ENCODE measurements at regions not wholly inside any gene's neighbourhood (a gene's known extent, or its start where the extent isn't known, plus 50 kb on each side); places are given as distances from the start of the nearest gene placed in this dataset.

GRCh38 chr10:10542477-10542876 lies 475.2 kb upstream of the CELF2 start:
- no peak for DNase-seq (ENCODE audit: low spot score, unreplicated experiment)
- Mint-ChIP-seq H3K36me3 (ENCODE audit: insufficient read depth) (no peaks in the 10 kb centered on the region), H3K9me3 (ENCODE audit: low read depth) (no peaks in the 10 kb centered on the region), H3K4me1 (ENCODE audit: low read depth) (peaks cover 4% of the 10 kb centered on the region), H3K27ac (no peak overlapping the region), H3K4me3 (ENCODE audit: low read depth) (no peak overlapping the region), H3K27me3 (peaks cover 24% of the 10 kb centered on the region)
- TF ChIP-seq, protein P1, sequence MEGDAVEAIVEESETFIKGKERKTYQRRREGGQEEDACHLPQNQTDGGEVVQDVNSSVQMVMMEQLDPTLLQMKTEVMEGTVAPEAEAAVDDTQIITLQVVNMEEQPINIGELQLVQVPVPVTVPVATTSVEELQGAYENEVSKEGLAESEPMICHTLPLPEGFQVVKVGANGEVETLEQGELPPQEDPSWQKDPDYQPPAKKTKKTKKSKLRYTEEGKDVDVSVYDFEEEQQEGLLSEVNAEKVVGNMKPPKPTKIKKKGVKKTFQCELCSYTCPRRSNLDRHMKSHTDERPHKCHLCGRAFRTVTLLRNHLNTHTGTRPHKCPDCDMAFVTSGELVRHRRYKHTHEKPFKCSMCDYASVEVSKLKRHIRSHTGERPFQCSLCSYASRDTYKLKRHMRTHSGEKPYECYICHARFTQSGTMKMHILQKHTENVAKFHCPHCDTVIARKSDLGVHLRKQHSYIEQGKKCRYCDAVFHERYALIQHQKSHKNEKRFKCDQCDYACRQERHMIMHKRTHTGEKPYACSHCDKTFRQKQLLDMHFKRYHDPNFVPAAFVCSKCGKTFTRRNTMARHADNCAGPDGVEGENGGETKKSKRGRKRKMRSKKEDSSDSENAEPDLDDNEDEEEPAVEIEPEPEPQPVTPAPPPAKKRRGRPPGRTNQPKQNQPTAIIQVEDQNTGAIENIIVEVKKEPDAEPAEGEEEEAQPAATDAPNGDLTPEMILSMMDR (IDR thresholded peaks at IDR 0.05; ENCODE audit: unreplicated experiment) = no peak

GRCh38 chr10:10544890-10545289 lies 472.8 kb upstream of the CELF2 start:
- no peaks in the 10 kb centered on the region for H3K36me3 Mint-ChIP-seq (ENCODE audit: insufficient read depth)
- H3K9me3 Mint-ChIP-seq (ENCODE audit: low read depth) = no peaks in the 10 kb centered on the region
- no peak overlapping the region for H3K4me3 Mint-ChIP-seq (ENCODE audit: low read depth)
- DNase-seq (ENCODE audit: low spot score, unreplicated experiment) = no peak
- H3K4me1 Mint-ChIP-seq (ENCODE audit: low read depth) = peaks cover 4% of the 10 kb centered on the region
- peaks cover 19% of the 10 kb centered on the region for H3K27me3 Mint-ChIP-seq
- H3K27ac Mint-ChIP-seq = no peak overlapping the region
- TF ChIP-seq, protein P1 (IDR thresholded peaks at IDR 0.05; ENCODE audit: unreplicated experiment) = no peak

- TF ChIP-seq, protein P1 (IDR thresholded peaks at IDR 0.05; ENCODE audit: unreplicated experiment) = no peak
- H3K4me3 Mint-ChIP-seq (ENCODE audit: low read depth) = no peak overlapping the region
- peaks cover 16% of the 10 kb centered on the region for H3K27me3 Mint-ChIP-seq
- DNase-seq (ENCODE audit: low spot score, unreplicated experiment) = no peak
- no peak overlapping the region for H3K27ac Mint-ChIP-seq
- peaks cover 4% of the 10 kb centered on the region for H3K4me1 Mint-ChIP-seq (ENCODE audit: low read depth)
- H3K36me3 Mint-ChIP-seq (ENCODE audit: insufficient read depth) = no peaks in the 10 kb centered on the region
- no peaks in the 10 kb centered on the region for H3K9me3 Mint-ChIP-seq (ENCODE audit: low read depth)
These were observed 471.9 kb upstream of the CELF2 start for GRCh38 chr10:10545771-10546170.

GRCh38 chr10:10551596-10552301 lies 465.9 kb upstream of the CELF2 start:
- Mint-ChIP-seq H3K4me3 (ENCODE audit: low read depth) (peak overlapping the region; percentile 27), H3K27ac (no peak overlapping the region), H3K9me3 (ENCODE audit: low read depth) (no peaks in the 10 kb centered on the region), H3K27me3 (peaks cover 5% of the 10 kb centered on the region), H3K36me3 (ENCODE audit: insufficient read depth) (no peaks in the 10 kb centered on the region), H3K4me1 (ENCODE audit: low read depth) (peaks cover 22% of the 10 kb centered on the region)
- TF ChIP-seq, protein P1 (IDR thresholded peaks at IDR 0.05; ENCODE audit: unreplicated experiment) = no peak
- DNase-seq (ENCODE audit: low spot score, unreplicated experiment) = no peak

DNA sequence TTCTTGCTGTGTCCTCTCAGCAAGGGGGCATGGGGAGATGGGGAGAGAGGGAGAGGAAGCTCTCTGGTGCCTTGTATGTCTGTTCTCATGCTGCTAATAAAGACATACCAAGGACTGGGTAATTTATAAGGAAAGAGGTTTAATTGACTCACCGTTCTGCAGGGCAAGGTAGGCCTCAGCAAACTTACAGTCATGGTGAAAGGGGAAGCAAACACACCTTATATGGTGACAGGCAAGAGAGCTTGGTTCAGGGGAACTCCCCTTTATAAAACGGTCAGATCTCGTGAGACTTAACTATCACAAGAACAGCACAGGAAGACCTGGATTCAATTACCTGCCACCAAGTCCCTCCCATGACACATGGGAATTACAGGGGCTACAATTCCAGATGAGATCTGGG lies 464.7 kb upstream of the CELF2 start:
- no peak overlapping the region for H3K27ac Mint-ChIP-seq
- TF ChIP-seq, protein P1 (IDR thresholded peaks at IDR 0.05; ENCODE audit: unreplicated experiment) = no peak
- no peaks in the 10 kb centered on the region for H3K9me3 Mint-ChIP-seq (ENCODE audit: low read depth)
- DNase-seq (ENCODE audit: low spot score, unreplicated experiment) = no peak
- peaks cover 22% of the 10 kb centered on the region for H3K4me1 Mint-ChIP-seq (ENCODE audit: low read depth)
- H3K4me3 Mint-ChIP-seq (ENCODE audit: low read depth) = no peak overlapping the region
- peaks cover 5% of the 10 kb centered on the region for H3K27me3 Mint-ChIP-seq
- H3K36me3 Mint-ChIP-seq (ENCODE audit: insufficient read depth) = no peaks in the 10 kb centered on the region

All from progenitor cell of endocrine pancreas (in vitro differentiated cells).